Tibial artery (tissue), 4 donors: ENCODE measurements at regions not wholly inside any gene's neighbourhood (a gene's known extent, or its start where the extent isn't known, plus 50 kb on each side); places are given as distances from the start of the nearest gene placed in this dataset.

Experiments used
- DNase-seq, 2 donors: peaks; one replicate each; pipeline ENCODE4 v3.0.0-alpha.2; 2019
- H3K27ac ChIP-seq, 2 donors: fragments of 200-600 bp; sonication (generic) in 1 of 2; 1 replicate in 1 of 2; 2 replicates in 1 of 2; pipeline ENCODE4 v1.5.1; 2018 to 2019; ENCODE audit warnings: mild to moderate bottlenecking in 1 of 2
- H3K27me3 ChIP-seq, 2 donors: fragments of 200-600 bp; sonication (generic) in 1 of 2; one replicate each; pipeline versions ENCODE4 v1.5.1 to v1.6.0; 2016 to 2019
- H3K36me3 ChIP-seq, 3 donors: fragments of 200-600 bp; sonication (generic) in 2 of 3; one replicate each; pipeline ENCODE4 v1.5.1; 2016 to 2019; ENCODE audit warnings: mild to moderate bottlenecking in 2 of 3
- H3K4me1 ChIP-seq, 4 donors: fragments of 200-600 bp; sonication (generic) in 2 of 4; 1 replicate in 3 of 4; 2 replicates in 1 of 4; pipeline ENCODE4 v1.5.1; 2016 to 2019
- H3K4me3 ChIP-seq, 2 donors: fragments of 200-600 bp; sonication (generic) in 1 of 2; 1 replicate in 1 of 2; 2 replicates in 1 of 2; pipeline ENCODE4 v1.5.1; 2018 to 2019; ENCODE audit warnings: mild to moderate bottlenecking in 2 of 2
- H3K9me3 ChIP-seq, 3 donors: fragments of 200-600 bp; sonication (generic) in 1 of 3; one replicate each; pipeline ENCODE4 v1.5.1; 2016 to 2019
- CTCF ChIP-seq, 2 experiments: fragments of 200-600 bp in 1 of 2; fragments of 450-650 bp in 1 of 2; IDR thresholded peaks; one replicate each; pipeline ENCODE4 v1.5.1; 2017 to 2019; ENCODE audit warnings: antibody characterized with exemption in 2 of 2, mild to moderate bottlenecking in 1 of 2, moderate library complexity in 1 of 2
- intact Hi-C: fragments of 100-400 bp; cut with DNase I; formaldehyde crosslinking; loops from one replicate; pipeline ENCODE4 v1.15.0; 2023; ENCODE audit warnings: low total_unique reads

GRCh38 chr18:22318745-22319407 lies 98.8 kb downstream of the CTAGE1 start:
- Histone ChIP-seq H3K27me3 (no peaks in the 10 kb centered on the region), H3K4me3 (no peak overlapping the region), H3K27ac (no peak overlapping the region), H3K9me3 (no peaks in the 10 kb centered on the region), H3K4me1 (peaks cover 0 to 5% (median under 1%) of the 10 kb centered on the region in 4 donors), H3K36me3 (no peaks in the 10 kb centered on the region)
- TF ChIP-seq CTCF (IDR thresholded peaks at IDR 0.05) = no peak
- no peak for DNase-seq
- intact Hi-C loops = no loop called here

GRCh38 chr18:22314420-22314819 lies 103.3 kb downstream of the CTAGE1 start:
- H3K4me3 ChIP-seq = no peak overlapping the region
- no peaks in the 10 kb centered on the region for H3K27me3 ChIP-seq
- H3K36me3 ChIP-seq = no peaks in the 10 kb centered on the region
- TF ChIP-seq CTCF (IDR thresholded peaks at IDR 0.05) = no peak
- H3K27ac ChIP-seq = no peak overlapping the region
- peaks cover 0 to 12% (median 0%) of the 10 kb centered on the region in 4 donors for H3K4me1 ChIP-seq
- no peak for DNase-seq
- intact Hi-C loops = no loop called here
- no peaks in the 10 kb centered on the region for H3K9me3 ChIP-seq

GRCh38 chr18:22314001-22314400 lies 103.7 kb downstream of the CTAGE1 start:
- H3K9me3 ChIP-seq = no peaks in the 10 kb centered on the region
- no peak for TF ChIP-seq CTCF (IDR thresholded peaks at IDR 0.05)
- H3K27me3 ChIP-seq = no peaks in the 10 kb centered on the region
- DNase-seq = no peak
- peaks cover 0 to 12% (median 0%) of the 10 kb centered on the region in 4 donors for H3K4me1 ChIP-seq
- H3K27ac ChIP-seq = no peak overlapping the region
- H3K36me3 ChIP-seq = no peaks in the 10 kb centered on the region
- no peak overlapping the region for H3K4me3 ChIP-seq
- intact Hi-C loops = no loop called here

GRCh38 chr18:22311301-22311700 lies 106.4 kb downstream of the CTAGE1 start:
- intact Hi-C loops = no loop called here
- no peak for DNase-seq
- Histone ChIP-seq H3K36me3 (no peaks in the 10 kb centered on the region), H3K27me3 (no peaks in the 10 kb centered on the region), H3K4me3 (no peak overlapping the region), H3K27ac (no peak overlapping the region), H3K4me1 (peaks cover 0 to 12% (median 0%) of the 10 kb centered on the region in 4 donors), H3K9me3 (no peaks in the 10 kb centered on the region)
- no peak for TF ChIP-seq CTCF (IDR thresholded peaks at IDR 0.05)

- no peaks in the 10 kb centered on the region for H3K27me3 ChIP-seq
- TF ChIP-seq CTCF (IDR thresholded peaks at IDR 0.05) = no peak
- DNase-seq = no peak
- no peak overlapping the region for H3K27ac ChIP-seq
- no peak overlapping the region for H3K4me3 ChIP-seq
- intact Hi-C loops = no loop called here
- no peaks in the 10 kb centered on the region for H3K36me3 ChIP-seq
- H3K9me3 ChIP-seq = no peaks in the 10 kb centered on the region
- peaks cover 0 to 11% (median 0%) of the 10 kb centered on the region in 4 donors for H3K4me1 ChIP-seq
Measured at GRCh38 chr18:22309191-22309590, 108.5 kb downstream of the CTAGE1 start.
